Keratinocyte (primary cell): ENCODE measurements at regions not wholly inside any gene's neighbourhood (a gene's known extent, or its start where the extent isn't known, plus 50 kb on each side); places are given as distances from the start of the nearest gene placed in this dataset.

Experiments
- DNase-seq: peaks from one replicate; pipeline ENCODE4 v3.0.0-alpha.2; 2011; ENCODE audit warnings: low read depth, missing footprints, low spot score
- FAIRE-seq: peaks from 2 replicates; lab custom pipeline; 2011; peaks lifted over from hg19 to GRCh38; lab: Jason Lieb, UNC
- H2AFZ ChIP-seq: 2 replicates; pipeline ENCODE4 v1.6.0; 2012; ENCODE audit warnings: low read length, control low read depth, inconsistent platforms; ENCODE audit not compliant: control insufficient read depth
- H3K27ac ChIP-seq: 2 replicates; pipeline ENCODE4 v1.5.1; 2011; ENCODE audit warnings: low read length; ENCODE audit not compliant: control insufficient read depth, insufficient read depth
- H3K27me3 ChIP-seq: 3 replicates; pipeline ENCODE4 v1.6.0; 2011; ENCODE audit warnings: low read length; ENCODE audit not compliant: control insufficient read depth, insufficient read depth; ENCODE audit errors: extremely low read depth
- H3K36me3 ChIP-seq, 2 experiments: 2 replicates in 1 of 2; 3 replicates in 1 of 2; pipeline ENCODE4 v1.5.1; 2011; ENCODE audit warnings: low read length in 2 of 2, mild to moderate bottlenecking in 1 of 2; ENCODE audit not compliant: control insufficient read depth in 2 of 2, insufficient read depth in 2 of 2; ENCODE audit errors: extremely low read depth in 1 of 2
- H3K4me1 ChIP-seq: 3 replicates; pipeline ENCODE4 v1.5.1; 2011; ENCODE audit warnings: low read length; ENCODE audit not compliant: control insufficient read depth, insufficient read depth; ENCODE audit errors: extremely low read depth
- H3K4me2 ChIP-seq: 3 replicates; pipeline ENCODE4 v1.6.0; 2011; ENCODE audit warnings: low read depth, low read length; ENCODE audit not compliant: control insufficient read depth, insufficient read depth; ENCODE audit errors: extremely low read depth
- H3K4me3 ChIP-seq, 3 experiments: fragments of 200-600 bp in 1 of 3; sonication (generic) in 1 of 3; 2 replicates in 2 of 3; 3 replicates in 1 of 3; pipeline ENCODE4 v1.5.1; 2011 to 2016; ENCODE audit warnings: low read length in 3 of 3, mild to moderate bottlenecking in 3 of 3, control low read depth in 2 of 3, inconsistent platforms in 1 of 3, low read depth in 1 of 3, mixed read lengths in 1 of 3, mixed run types in 1 of 3, moderate library complexity in 1 of 3; ENCODE audit not compliant: control insufficient read depth in 2 of 3, insufficient read depth in 2 of 3; ENCODE audit errors: extremely low read depth in 1 of 3
- H3K79me2 ChIP-seq: 2 replicates; pipeline ENCODE4 v1.6.0; 2012; ENCODE audit warnings: low read length; ENCODE audit not compliant: control insufficient read depth, insufficient read depth
- H3K9ac ChIP-seq: 3 replicates; pipeline ENCODE4 v1.6.0; 2011; ENCODE audit warnings: low read length; ENCODE audit not compliant: control insufficient read depth, insufficient read depth; ENCODE audit errors: extremely low read depth
- H3K9me1 ChIP-seq: 3 replicates; pipeline ENCODE4 v1.6.0; 2011; ENCODE audit warnings: low read length; ENCODE audit not compliant: control insufficient read depth, insufficient read depth; ENCODE audit errors: extremely low read depth
- H3K9me3 ChIP-seq: 2 replicates; pipeline ENCODE4 v1.5.1; 2012; ENCODE audit warnings: low read depth, low read length; ENCODE audit not compliant: control insufficient read depth
- H4K20me1 ChIP-seq: 3 replicates; pipeline ENCODE4 v1.6.0; 2011; ENCODE audit warnings: low read length; ENCODE audit not compliant: control insufficient read depth, insufficient read depth; ENCODE audit errors: extremely low read depth
- CTCF ChIP-seq, 3 experiments: IDR thresholded peaks in 1 of 3; conservative IDR thresholded peaks in 1 of 3; optimal IDR thresholded peaks in 1 of 3; 2 replicates in 2 of 3; 3 replicates in 1 of 3; pipeline versions ENCODE3 to v1.5.1; 2011; ENCODE audit warnings: low read length in 3 of 3, mild to moderate bottlenecking in 3 of 3, moderate library complexity in 2 of 3, control low read depth in 1 of 3, inconsistent platforms in 1 of 3; ENCODE audit not compliant: insufficient read depth in 2 of 3; ENCODE audit errors: extremely low read depth in 1 of 3
- EZH2 ChIP-seq: IDR thresholded peaks from one replicate; pipeline ENCODE4 v1.6.1; 2012; ENCODE audit warnings: inconsistent platforms, mild to moderate bottlenecking, low read length, moderate library complexity
- dilution Hi-C: fragments of 300-500 bp; cut with MboI; formaldehyde crosslinking; loops from one replicate; pipeline ENCODE4 v1.7.0; 2020; ENCODE audit warnings: low sequenced_read_pairs; ENCODE audit not compliant: extremely low pct_ligation_motif_present

GRCh38 chr6:11341867-11342266 lies 109.4 kb upstream of the NEDD9 start:
- Histone ChIP-seq H2AFZ (no peak overlapping the region), H3K9me3 (no peaks in the 10 kb centered on the region), H3K4me1 (peaks cover 19% of the 10 kb centered on the region), H3K36me3 (no peaks in the 10 kb centered on the region), H3K9ac (no peak overlapping the region), H3K4me2 (no peak overlapping the region), H3K27ac (peak overlapping the region; percentile 44), H3K27me3 (no peaks in the 10 kb centered on the region), H3K4me3 (no peak overlapping the region), H4K20me1 (no peaks in the 10 kb centered on the region), H3K79me2 (no peaks in the 10 kb centered on the region), H3K9me1 (no peaks in the 10 kb centered on the region)
- DNase-seq = no peak
- dilution Hi-C loops = no loop called here
- FAIRE-seq = no peak
- TF ChIP-seq CTCF (optimal IDR thresholded peaks at IDR 0.05 in 1 of 3, IDR thresholded peaks at IDR 0.05 in 1 of 3, conservative IDR thresholded peaks at IDR 0.05 in 1 of 3; ENCODE audit: extremely low read depth in 1 of 3, insufficient read depth in 2 of 3, low read length in 3 of 3) (no peak), EZH2 (no peak)

GRCh38 chr6:11341303-11341702 lies 108.8 kb upstream of the NEDD9 start:
- Histone ChIP-seq H3K27ac (peak overlapping the region; percentile 44), H2AFZ (no peak overlapping the region), H3K9me3 (no peaks in the 10 kb centered on the region), H3K9me1 (no peaks in the 10 kb centered on the region), H4K20me1 (no peaks in the 10 kb centered on the region), H3K27me3 (no peaks in the 10 kb centered on the region), H3K36me3 (no peaks in the 10 kb centered on the region), H3K4me3 (no peak overlapping the region), H3K4me1 (peaks cover 19% of the 10 kb centered on the region), H3K9ac (no peak overlapping the region), H3K4me2 (no peak overlapping the region), H3K79me2 (no peaks in the 10 kb centered on the region)
- no peak for DNase-seq
- no peak for TF ChIP-seq EZH2
- no peak for TF ChIP-seq CTCF (optimal IDR thresholded peaks at IDR 0.05 in 1 of 3, IDR thresholded peaks at IDR 0.05 in 1 of 3, conservative IDR thresholded peaks at IDR 0.05 in 1 of 3; ENCODE audit: extremely low read depth in 1 of 3, insufficient read depth in 2 of 3, low read length in 3 of 3)
- dilution Hi-C loops = no loop called here
- FAIRE-seq = no peak
